ENCODE measurements at regions not wholly inside any gene's neighbourhood (a gene's known extent, or its start where the extent isn't known, plus 50 kb on each side); places are given as distances from the start of the nearest gene placed in this dataset.

GRCh38 chr10:31709028-31709427, 219.6 kb downstream of the ARHGAP12 start:
- peak; percentile 19 for DNase-seq

GRCh38 chr10:31708474-31708873, 220.2 kb downstream of the ARHGAP12 start:
- DNase-seq, result no peak

GRCh38 chr10:31708046-31708445, 220.6 kb downstream of the ARHGAP12 start:
- no peak for DNase-seq

- no peak for DNase-seq
These were observed 221.3 kb downstream of the ARHGAP12 start for GRCh38 chr10:31707093-31708039.

GRCh38 chr10:31706464-31707092, 222.1 kb downstream of the ARHGAP12 start:
- no peak for DNase-seq

GRCh38 chr10:31705136-31705535, 223.5 kb downstream of the ARHGAP12 start:
- no peak for DNase-seq

- DNase-seq, result no peak
These were observed 224.4 kb downstream of the ARHGAP12 start for GRCh38 chr10:31704195-31704594.

GRCh38 chr10:31702954-31703353, 225.7 kb downstream of the ARHGAP12 start:
- no peak for DNase-seq

GRCh38 chr10:31702005-31702404, 226.6 kb downstream of the ARHGAP12 start:
- DNase-seq, result no peak

- no peak for DNase-seq
These were observed 227.1 kb downstream of the ARHGAP12 start for GRCh38 chr10:31701546-31701945.

GRCh38 chr10:31700181-31700611, 228.4 kb downstream of the ARHGAP12 start:
- no peak for DNase-seq

- no peak for DNase-seq
These were observed 230.3 kb downstream of the ARHGAP12 start for GRCh38 chr10:31698181-31698830.

GRCh38 chr10:31697271-31698180, 231.1 kb downstream of the ARHGAP12 start:
- DNase-seq, result peak; percentile 33

- no peak for DNase-seq
These were observed 233.4 kb downstream of the ARHGAP12 start for GRCh38 chr10:31694929-31695837.

- DNase-seq, result no peak
These were observed 234.4 kb downstream of the ARHGAP12 start for GRCh38 chr10:31694126-31694685.

- no peak for DNase-seq
These were observed 235.1 kb downstream of the ARHGAP12 start for GRCh38 chr10:31693491-31693890.

GRCh38 chr10:31689233-31689632, 239.4 kb downstream of the ARHGAP12 start:
- DNase-seq, result no peak

- no peak for DNase-seq
These were observed 240.8 kb downstream of the ARHGAP12 start for GRCh38 chr10:31687663-31688482.

- no peak for DNase-seq
These were observed 242.0 kb downstream of the ARHGAP12 start for GRCh38 chr10:31686599-31686998.

- DNase-seq, result no peak
These were observed 244.9 kb downstream of the ARHGAP12 start for GRCh38 chr10:31683682-31684081.

Data from COR-L47 (cell line).